GM18868 (cell line): ENCODE measurements at regions not wholly inside any gene's neighbourhood (a gene's known extent, or its start where the extent isn't known, plus 50 kb on each side); places are given as distances from the start of the nearest gene placed in this dataset.
"Not testable (repeated sequence)": the region's sequence is repeated elsewhere in the genome, so short reads cannot be mapped to it uniquely, and the experiment has no call there.

Source experiments
- ATAC-seq: cut with Tn5 transposase; IDR thresholded peaks from one replicate; pipeline ENCODE4 v1.9.1; 2021; ENCODE audit warnings: mild to moderate bottlenecking, moderate library complexity; ENCODE audit not compliant: unreplicated experiment

DNA sequence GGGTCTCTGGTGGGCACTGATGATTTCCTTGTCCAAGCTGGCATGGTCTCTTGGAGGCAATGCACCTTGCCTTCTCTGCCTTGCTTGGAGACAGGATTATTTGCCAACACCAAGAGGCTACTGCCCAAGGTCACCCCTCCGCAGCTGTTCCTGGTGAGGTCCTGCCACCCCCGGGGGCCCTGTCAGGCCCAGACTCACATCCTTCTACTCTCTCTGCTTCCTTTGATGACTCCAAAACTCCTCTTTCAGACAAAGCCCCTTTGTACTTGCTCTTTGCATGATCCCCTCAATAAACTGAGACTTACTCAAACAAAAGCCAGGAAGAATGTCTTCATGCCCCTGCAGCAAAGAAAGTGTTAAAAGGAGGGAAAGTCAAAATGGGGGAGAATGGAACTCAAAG, 137.7 kb downstream of the MEX3B start:
- no peak for ATAC-seq

DNA sequence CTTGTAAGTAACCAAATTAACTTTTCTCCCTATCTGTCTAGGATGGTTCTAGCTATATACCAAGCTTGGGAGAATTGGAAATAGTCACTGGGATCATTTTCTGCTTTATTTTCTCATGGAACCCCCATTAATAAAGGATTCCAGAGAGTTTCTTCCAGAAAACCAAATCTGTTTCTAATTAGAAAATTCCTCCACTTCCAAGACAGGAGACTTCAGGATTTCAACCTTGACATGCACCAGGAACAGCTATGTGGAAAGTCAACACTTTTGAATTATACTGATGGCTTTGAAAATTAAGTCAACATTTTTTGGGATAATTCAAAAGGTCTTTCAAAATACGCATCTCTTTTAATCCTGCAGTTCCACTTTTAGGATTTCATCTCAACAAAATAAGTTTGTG, 138.3 kb downstream of the MEX3B start:
- ATAC-seq: no peak

DNA sequence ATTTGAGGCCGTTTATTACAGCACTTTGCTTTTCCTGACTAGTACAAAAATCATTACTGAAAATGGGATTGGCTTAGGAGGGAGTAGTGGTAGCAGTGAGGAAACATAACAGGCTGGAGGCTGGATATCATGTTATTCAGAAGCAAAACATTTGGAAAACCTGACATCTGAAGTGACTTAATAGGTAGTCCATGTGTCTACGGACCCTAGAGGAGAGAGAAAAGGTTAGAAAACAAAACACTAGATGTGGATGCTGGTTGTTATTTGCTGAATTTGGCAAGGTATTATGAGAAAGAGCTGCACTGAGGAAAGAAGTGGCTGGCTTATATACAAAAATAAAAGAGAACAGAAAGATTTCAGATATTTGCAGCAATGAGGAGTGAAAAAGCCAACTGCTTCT, 139.9 kb downstream of the MEX3B start:
- ATAC-seq: no peak

DNA sequence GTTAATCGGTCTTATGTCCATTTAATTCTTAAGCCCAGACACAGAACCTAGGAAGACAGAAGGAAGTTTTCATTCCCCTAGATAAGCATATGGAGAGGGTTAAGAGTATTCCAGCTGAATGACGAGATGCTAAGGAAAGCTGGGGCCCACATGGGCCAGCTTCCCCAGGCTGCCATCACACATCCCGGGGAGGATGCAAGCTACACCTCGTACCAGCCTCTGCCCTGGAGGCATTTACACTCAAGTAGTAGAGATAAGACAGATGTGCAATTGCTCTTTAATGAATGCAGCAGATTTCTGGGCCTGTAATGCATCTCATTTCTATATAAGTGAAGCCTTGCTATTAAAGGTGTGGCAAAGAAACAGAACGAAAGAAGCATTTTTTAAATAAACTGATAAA, 144.5 kb downstream of the MEX3B start:
- ATAC-seq: no peak

DNA sequence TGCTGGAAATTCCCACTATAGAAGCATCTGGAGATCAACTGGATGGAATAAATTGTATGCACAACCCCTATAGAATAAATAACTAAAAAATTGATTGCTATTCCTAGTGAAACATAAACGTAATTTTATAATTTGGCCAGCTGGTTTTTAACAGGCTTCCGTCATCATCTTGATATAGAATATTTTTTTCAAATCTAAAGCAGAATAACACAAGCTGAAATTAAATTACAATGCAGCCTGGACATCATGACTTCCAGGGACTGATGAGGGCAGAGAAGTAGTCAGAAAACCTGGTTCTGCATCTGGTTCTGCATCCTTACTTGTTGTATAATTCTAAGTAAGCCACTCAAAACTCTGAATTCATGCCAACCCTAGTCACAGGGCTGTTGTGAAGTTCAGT, 146.1 kb downstream of the MEX3B start:
- ATAC-seq: no peak

DNA sequence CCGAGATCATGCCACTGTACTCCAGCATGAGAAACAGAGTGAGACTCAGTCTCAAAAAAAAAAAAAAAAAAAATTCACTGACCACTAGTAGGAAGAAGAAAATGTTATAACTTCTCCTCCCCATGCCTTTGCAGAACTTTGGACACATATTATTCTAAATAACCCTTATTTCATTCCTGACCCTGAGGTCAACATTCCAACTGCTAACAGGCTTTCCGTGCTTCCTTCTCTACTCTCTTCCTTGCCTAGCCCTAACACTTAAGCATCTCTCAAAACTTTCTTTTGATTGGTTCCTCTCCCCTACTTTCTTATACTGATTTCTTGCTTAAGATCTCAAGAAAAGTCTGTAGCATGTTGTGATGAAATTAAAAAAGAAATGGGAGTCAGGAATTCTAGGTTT, 146.8 kb downstream of the MEX3B start:
- ATAC-seq: no peak

DNA sequence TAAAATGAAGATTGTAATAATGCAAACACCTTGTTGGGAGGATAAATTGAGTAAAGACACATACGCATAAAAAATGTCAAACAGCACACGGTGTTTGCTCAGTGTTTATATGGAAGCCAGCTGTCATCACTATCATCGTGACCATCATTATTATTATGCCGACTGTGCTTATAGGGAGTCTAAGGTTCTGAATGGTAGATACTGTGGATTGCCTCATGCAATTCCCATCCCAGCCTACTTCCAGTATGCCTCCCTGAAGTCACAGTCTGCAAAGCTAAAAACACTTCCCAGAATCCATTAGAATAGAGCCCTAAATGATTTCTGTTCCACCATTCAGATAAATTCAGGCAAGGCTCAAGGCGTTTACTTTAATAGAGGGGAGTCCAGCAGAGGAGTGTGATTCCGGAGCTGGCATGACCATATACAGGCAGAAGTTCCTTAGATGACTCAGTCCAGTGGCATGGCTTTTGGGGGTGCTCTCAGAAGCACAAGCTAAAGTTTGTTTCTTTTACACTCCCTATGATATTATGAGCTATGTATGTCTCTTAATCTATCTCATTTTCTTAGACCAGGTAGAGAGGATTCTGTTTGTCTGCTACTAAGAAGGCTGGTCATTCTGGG, 148.7 kb downstream of the MEX3B start:
- no peak for ATAC-seq

DNA sequence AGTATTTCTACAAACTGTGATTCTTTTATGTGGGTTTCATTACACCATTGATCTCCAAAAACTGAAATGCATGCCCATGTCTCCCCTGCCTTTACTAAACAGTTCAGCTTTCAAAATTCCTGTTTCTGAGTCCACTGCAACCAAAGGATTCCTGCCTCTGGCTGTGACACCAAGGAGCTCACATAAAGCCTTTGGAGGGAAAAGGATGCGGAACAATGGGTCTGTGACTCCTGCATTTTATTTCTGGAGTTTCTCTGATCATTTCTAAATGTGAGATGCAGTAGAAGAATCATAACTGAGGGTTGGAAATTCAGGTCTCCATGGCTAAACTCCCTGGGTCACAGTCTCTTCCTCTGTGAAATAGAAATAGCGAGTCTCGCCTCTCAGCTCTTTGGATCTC, 149.5 kb downstream of the MEX3B start:
- ATAC-seq: no peak

DNA sequence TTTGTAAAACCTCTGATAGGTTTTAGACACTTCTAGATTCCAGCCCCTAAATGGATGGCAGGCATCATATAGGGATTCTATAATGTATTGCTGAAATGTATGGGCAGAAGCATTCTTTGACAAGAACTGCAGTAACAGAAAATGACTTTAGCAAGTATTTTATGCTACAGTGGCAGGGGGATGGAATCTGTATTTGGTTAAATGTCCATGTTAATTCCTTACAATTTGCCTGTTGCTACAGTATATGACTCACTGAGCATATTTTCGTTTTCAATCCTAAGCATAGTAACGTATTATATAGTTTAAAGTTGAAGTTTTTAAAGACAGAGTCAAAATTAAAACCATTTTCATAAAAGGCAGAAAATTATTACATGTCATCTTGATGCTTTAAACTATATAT, 150.1 kb downstream of the MEX3B start:
- no peak for ATAC-seq

DNA sequence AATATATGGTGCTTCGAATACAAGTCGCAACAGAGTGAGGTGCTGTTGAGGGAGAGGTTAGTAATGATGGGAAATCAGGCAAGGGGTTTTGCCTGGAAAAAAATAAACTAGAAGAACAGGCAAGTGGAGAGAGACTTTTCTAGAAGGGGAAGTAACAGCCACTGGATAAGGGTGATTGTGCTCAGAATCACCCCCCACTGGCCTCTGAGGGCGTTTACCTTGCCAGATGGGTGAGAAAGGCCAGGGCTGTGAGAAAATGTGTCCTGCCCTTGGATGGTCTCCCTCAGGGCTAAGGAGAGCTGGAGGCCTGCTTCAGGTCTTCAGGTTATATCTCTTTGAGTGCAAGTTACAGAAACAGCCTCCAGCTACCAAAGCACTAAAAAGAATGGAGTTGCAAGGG, 151.8 kb downstream of the MEX3B start:
- no peak for ATAC-seq

DNA sequence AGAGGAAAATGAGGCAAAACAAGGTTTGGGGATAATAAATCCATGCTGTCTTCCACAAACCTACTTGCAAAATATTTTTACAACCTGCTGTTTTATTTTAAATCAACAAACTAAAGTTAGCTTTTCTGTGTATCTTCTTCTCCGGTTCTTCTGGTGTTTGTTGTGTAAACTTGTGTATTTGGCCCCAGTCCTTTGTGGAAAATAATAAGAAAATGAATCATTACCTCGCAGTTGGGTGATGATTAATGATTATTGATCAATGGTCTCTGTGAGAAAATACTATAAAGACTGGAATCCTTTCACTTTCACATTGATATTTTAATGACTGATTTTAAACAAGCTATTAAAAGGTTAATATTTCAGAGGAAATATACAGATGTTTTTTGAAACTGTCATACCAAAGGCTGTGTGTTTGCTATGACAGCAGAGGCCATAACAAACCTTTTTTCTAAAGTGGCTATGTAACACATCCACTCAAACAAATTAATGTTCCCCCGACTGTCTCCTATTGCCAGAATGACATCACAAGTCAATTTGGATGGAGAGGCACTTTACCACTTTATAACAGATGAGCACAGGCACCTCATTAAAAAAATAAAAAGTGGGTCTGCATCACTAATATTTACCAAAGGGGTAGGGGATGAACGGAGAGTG, 152.5 kb downstream of the MEX3B start:
- ATAC-seq: no peak

DNA sequence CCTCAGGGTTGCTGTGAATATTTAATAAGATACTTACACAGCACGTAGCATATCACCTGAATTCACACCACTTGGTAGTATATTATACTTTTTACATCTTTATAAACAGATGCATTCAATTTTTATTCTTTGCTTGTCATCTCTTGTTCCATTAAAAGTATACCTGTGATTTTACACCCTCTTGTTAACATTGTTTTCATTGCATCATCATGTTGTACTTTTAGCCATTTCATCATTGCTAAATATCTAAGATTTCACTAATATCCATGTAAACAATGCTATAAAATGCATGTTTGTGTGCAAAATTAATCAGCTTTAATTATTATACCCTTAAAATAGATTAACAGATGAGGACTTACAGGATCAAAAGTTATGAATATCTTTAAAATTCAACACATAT, 155.3 kb downstream of the MEX3B start:
- no peak for ATAC-seq

DNA sequence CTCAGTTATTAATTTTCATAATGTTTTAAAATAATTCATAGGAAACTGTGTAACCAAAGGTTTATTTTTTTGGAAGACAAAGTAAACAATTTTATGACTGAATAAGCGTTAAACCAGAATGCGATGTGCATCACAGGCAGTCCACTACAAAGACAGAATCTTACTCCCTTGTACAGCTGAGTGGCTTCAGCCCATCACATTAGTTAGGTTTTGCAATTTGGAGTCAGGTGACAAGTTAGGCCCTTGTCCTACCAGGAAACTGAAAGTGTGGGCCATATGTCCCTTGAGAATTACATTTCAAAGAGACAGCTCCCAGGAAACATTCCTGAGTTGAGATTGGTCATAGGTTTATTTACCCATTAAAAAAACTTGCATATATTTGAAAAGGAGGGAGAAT, 156.3 kb downstream of the MEX3B start:
- ATAC-seq: no peak

DNA sequence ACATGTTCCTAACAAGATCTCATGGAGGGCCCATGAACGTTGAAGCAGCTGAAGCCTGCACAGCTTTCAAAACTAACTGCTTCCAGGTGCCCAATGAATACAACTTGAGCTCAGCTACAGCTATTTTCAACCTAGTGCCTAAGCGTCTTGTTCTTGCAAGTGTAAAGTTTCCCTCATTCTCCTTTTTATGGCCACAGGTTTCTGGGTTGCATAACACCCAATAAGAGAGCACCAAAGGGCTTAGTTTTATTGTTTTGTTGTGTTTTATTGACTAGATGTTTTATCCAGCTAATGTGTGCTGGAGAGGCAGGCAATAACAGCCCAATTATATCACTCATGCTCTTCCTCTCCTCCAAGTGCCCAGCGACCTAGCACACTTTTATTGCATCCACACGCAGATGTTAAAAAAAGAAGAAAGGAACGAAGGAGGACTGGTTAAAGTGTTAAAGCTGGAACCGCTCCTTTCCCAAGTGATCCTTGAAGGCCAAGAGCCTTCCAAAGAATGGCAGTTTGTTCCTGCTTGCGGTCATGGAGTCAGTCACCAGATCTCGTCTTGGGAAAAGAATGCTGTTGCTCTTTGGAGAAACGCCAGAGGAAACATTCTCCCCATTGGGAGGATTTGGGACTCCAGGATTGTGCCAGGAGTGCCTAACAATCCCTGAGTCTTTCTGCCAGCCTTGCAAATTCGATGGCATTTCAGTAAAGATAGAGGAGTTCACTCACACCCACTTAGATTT, 156.9 kb downstream of the MEX3B start:
- no peak for ATAC-seq

DNA sequence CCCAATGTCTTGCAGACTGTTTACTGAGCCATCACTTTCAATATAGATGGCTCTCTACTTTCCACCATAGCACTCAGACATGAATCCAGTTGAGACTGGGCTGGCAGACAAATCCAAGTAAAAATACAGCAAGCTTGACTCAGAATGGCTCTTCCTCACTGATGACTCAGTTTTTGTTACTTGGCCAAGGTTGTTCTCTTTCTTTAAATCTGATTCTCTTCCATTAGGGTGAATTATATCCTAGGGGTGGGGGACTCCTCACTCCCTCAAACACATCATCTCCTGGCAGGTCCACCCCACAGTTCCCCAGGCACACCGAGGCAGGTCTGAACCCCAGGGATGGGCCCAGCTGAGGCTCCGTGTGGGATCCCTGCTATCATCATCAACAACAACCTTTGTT, 157.9 kb downstream of the MEX3B start:
- no peak for ATAC-seq

DNA sequence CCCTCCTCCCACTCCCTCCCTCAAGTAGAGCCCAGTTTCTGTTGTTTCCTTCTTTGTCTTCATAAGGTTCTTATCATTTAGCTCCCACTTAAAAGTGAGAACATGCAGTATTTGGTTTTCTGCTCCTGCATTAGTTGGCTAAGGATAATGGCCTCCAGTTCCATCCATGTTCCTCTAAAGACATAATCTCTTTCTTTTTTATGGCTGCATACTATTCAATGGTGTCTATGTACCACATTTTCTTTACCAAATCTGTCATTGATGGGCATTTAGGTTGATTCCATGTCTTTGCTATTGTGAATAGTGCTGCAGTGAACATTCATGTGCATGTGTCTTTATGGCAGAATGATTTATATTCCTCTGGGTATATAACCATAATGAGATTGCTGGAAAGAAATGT, 158.6 kb downstream of the MEX3B start:
- not testable (repeated sequence) for ATAC-seq

DNA sequence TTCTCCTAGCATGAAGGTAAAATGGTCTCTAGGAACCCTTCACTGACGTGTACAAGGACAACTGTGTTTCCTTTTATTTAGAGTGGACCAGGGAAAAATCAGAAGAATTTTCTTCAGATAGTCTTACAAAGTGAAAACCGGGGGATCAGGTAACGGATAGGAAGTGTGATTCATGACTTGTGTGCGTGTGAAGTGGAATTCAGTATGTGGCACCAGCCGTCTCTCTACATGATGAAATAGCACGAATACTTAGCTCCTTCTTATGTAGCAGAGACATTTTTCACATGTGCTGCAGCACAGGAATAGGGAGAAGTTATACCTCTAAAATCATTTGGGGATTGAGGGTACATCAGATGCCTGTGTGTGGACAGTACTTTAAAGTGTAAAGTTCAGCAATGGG, 159.2 kb downstream of the MEX3B start:
- no peak for ATAC-seq

DNA sequence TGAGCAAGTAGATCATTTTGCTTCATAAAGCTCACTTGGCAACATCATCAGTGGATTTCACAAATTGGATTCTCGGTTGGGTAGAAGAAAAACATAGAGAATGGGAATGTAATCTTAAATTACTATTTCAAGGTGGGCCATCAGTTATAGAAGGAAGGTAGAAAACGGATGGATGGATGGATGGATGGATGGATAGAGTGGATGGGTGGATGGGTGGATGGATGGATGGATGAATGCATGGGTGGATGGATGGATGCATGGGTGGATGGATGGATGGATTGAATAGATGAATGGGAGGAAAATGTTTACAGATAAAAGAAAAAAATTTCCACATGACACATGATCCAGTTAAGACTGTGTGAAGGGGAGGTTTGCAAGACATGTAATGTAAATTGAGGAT, 159.7 kb downstream of the MEX3B start:
- no peak for ATAC-seq

DNA sequence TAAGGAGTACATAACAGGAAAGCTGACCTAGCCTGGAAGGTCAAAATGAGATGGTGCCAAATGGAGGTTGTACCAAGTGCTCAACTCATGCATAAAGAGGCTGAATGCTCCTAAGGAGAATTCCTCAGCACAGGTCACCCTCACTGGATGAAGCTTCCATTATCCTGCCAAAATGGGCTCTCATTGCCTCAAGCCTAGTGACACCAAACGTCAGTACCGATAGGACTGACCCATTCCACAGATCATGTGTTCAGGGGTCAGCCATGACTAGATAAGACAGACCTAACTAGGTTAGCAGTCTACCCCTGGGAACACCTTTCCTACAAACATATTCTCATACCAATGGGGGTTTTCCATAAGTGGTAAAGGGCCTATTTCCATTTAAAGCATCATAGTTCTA, 160.7 kb downstream of the MEX3B start:
- no peak for ATAC-seq

DNA sequence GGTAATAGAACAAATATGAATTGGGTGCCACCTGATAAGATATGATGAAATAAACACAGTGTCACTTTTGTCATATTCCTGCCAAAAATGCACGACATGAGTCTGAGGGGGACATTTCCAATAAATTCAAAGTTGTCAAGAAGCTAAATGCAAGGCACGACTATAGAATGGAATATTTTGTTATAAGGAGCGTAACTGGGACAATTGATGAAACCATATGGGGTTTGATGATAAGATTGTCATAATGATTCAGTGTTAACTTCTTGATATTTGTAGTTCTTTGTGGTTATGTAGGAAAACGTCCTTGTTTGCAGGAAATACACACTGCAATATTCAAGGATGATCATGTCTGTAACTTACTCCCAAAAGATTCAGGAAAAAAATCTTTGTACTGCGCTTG, 163.3 kb downstream of the MEX3B start:
- no peak for ATAC-seq

DNA sequence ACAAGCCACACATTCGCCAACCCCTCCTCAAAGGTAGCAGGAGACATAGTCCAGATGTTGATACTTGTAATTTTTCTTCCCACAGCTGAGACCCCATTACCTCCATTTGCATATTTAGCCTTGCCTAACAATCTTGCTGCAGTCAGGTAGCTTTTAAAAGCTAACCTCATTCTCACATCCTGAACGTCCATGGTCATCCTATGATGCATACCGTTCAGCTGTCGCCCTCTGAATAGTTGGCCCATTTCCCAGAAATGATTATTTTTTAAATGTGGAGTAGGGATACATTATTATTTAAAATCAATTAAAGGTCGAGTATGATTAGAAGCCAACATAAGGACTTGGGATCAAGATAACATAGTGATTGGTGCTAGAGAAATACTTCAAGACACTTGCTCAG, 165.0 kb downstream of the MEX3B start:
- no peak for ATAC-seq

DNA sequence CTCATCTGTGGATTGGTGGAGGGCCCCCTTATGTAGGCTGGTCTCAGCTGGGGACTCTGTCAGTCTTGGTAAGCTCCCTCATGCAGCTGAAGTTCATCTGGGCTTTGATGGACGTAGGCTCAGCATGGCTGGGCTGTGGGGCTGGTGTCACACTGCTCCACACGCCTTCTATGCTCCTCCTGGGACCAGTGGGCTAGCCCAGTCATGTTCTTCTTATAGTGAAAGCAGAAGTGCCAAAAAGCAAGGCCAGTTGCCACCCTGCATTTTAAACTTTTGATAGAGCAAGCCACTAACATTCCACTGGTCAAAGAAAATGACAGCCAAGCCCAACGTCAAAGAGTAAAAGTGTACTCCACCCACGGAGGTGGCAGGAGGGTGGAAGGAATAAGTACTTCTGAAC, 165.5 kb downstream of the MEX3B start:
- peak; percentile 83 for ATAC-seq
